NCI-H345 treated with DMSO at 0.1 percent for 48 hours (cell line): ENCODE measurements at regions not wholly inside any gene's neighbourhood (a gene's known extent, or its start where the extent isn't known, plus 50 kb on each side); places are given as distances from the start of the nearest gene placed in this dataset.

Experiments
- DNase-seq: peaks from one replicate; lab custom pipeline; 2025; ENCODE audit not compliant: unreplicated experiment; lab: John Stamatoyannopoulos, UW

DNA sequence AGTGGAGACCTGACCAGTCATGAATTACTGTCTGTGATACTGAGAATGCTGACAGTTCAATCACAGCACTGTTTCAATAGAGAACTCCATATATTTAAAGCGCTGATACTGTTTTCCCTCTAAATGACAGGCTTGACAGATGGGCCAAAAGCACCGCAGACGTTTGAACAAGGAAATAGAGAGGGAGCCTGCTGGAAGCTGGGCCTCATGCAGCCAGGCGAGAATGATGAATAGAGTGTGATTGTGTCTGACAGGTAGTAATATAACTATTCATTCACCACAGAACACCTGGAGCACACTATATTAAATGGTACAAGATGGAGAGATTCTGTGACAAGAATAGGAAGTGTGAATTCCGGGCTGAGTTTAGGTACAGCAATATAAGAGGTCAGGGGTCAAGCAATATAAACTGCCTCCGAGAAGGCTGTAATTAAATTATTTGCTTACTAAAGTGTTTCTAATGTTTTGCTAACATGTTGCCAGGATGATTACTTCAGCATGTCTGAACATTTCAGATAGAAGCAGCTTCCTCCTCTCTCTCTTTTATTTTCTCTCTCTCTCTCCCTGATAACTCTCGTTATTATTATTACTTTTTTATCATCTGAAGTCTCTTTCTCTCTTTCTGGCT lies 297.7 kb downstream of the CSNK1G3 start:
- DNase-seq: no peak

DNA sequence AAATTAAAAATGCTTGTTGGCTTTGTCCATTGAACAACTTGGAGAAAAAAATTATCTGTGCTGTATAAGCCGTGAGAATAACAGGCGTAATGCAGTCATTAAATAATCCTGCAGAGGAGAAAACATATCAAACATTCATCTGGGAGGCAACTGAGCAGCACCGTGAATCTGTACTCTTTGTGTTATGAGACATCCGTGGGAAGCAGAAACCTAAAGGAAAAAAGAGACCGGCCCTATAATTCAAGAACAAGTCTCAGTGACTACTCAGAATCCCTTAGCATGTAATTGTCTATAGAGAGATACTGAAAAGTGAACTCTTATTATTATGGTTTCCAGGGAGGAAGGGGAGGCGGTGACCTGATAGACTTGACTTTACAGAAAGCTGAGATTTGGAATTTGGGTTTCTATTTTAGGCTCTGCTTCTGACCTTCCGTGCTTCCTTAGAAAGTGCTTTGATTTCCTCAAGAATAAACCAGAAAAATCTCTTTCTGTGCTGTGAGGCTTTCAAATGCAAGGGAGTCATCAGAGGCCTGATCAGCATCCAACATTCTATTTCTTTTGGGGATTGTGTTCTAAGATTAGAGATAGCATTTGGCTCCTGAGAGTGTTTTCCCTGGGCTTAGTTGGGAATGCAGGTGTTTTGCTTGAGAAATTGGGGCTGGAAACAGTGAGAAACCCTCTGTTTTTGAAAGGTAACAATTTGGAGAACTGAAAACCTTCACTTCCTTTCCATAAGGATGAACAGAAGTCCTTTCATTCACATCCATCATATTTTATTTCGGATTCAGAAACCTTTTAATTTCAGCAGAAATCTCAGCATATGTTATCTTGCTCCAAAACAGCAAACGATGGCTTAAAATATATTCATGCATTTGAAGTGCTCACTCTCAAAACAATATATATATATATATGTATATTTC lies 296.7 kb downstream of the CSNK1G3 start:
- no peak for DNase-seq

DNA sequence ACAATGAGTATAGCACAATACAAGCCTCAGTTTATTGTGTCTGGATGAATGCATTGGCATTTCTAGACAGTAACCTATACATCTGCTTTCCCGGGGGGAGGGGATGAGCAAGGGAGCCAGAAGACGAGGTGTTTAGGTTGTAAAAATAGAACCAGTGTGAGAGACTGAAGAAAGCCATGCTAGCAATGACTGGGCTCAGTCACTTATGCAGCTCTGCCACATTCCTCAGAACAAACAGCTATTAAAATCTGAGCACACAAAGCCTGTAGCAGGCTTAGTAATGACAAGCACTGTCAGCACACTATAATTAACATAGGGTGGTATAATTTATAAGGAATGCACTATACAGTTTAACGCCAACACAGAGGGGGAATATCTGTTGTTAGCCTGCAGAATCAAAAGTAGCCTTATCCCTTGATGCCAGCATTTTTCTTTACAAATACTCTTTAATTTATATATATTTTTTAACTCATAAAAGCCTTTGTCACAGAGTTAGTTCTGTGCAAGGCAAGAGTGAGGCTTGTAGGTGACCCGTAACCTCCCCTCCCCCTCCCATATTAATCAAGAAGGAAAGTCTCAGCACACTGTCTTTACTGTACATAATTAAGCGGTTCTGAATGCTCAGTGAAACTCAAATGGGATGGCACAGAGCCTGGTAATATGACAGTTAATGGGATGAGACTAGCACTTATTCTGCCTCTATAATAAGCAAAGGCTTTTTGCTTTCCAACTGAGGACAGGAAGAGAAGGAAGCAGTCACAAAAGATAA lies 295.4 kb downstream of the CSNK1G3 start:
- no peak for DNase-seq

DNA sequence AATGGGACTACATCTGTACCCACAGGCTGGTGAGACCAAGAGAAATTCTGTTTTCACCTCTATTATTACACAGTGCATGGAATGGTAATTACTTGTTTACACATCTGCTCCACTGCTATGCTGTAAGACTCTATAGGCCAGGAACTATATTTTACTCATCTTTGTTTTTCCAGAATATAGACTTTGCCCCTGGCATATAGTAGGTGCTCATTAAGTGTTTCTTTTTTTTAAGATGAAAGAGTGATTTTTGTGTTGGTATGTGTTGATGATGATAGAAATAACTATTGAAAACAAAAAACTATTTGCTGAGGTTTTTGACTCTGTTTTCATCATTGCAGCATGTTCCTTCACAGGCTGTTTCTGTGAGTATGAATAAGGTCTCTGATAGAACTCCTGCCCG lies 294.7 kb downstream of the CSNK1G3 start:
- no peak for DNase-seq

DNA sequence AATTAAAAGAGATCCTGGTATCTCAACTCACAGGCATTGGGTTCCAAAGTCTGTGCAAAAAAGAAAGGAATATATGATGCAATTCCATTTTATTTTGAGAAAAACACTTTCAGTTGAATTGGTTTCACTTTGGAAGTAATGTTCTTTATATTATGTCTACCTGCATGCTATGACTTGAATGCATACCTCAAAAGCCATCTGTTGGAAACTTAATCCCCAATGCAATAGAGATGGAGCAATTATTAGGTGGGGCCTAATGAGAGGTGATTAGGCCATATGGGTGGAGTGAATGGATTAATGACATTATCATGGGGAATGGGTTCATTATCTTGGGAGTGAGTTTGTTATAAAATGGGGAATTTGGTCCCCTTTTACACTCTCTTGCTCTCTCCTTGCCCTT lies 293.3 kb downstream of the CSNK1G3 start:
- no peak for DNase-seq

DNA sequence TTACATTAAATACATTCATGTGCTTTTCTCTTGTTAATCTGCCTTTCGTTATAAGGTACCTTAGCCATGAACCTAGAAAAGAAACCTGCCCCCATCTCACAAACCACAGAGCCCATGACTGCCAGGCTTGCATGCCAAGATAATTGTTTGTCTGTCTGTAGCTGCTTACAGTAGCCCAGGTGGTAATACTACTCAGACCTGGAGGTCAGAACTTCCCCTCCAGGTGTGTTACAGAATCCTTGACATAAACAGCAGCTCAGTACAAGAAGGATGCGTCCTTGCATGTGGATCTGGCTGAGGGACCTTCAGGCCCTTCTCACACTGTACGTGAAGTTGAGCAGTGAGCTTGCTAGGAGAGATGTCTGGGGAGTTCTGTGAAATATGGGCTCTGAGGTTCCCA lies 291.4 kb downstream of the CSNK1G3 start:
- DNase-seq: no peak

DNA sequence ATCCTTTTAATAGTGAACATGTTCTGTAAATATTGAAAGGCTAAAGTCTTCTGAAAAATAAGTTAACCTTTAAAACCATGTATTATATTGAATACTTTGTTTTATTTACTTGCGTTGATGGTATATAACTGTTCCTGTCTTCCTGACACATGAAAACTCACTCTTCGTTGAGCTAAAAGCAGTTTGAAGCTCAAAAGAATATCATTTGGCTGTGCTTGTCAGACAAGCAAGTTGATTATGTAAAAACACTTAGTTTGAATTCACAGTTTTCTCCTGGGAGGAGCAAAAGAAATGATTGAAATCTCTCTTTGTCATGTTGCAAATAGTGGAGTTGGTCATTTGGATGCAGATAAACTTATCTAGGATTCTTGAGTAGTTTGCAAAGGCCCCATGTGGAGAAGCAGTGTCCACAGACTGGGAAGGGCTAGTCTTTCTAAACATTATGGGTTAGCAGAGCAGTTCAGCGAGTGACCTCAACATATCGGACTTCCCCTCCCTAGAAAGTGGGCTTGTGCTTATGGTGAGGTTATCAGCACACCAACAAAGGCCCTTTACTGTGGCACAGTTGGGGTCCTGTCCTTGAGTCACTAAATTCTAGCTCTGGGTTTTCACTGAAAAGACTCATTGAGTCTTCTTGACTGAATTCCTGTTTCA lies 290.4 kb downstream of the CSNK1G3 start:
- no peak for DNase-seq

DNA sequence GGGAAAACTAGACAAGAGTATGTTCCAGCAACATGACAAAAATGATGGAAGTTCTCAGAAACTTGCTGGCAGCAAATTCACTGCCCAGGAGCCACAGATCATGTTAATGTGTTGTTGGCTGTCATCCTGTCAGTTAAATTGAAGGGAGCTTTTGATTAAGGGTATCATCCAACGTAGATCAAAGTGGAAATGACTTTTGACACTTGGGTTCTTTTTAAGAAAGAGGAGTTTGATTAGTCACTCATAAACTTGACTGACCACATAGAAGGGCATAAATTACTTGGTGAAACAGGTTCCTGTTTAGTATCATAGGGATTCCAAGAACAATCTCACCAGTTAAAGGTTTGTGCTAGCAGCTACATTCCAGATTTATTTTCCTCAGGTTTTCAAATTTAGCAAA lies 288.7 kb downstream of the CSNK1G3 start:
- no peak for DNase-seq

DNA sequence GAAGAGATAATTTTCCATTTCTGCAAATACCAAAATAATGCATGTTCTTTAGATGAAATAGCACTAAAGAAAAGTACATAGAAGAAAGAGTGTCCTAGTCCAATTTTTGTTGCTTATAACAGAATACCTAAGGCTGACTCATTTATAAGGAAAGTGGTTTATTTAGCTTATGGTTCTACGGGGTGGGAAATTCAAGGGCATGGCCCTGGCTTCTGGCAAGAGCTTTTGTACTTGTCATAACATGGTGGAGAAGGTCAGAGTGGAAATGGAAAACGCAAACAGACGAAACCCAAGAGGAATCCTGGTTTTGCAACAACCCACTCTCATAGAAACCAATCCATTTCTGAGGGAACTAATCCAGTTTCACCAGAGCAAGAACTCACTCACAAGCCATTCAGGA lies 283.7 kb downstream of the CSNK1G3 start:
- no peak for DNase-seq

DNA sequence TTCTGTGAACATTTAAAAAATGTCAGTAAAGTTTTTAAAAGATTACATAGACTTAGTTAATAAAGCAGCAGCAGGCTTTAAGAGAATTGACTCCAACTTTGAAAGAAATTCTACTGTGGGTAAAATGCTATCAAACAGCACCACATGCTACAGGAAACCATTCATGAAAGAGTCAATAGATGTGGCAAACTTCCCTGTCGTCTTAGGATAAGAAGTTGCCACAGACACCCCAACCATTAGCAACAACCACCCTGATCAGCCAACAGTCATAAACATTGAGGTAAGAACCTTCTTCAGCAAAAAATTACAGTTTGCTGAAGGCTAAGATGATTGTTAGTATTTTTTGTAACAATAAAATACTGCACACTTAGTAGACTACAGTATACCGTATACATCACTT lies 278.2 kb downstream of the CSNK1G3 start:
- no peak for DNase-seq

DNA sequence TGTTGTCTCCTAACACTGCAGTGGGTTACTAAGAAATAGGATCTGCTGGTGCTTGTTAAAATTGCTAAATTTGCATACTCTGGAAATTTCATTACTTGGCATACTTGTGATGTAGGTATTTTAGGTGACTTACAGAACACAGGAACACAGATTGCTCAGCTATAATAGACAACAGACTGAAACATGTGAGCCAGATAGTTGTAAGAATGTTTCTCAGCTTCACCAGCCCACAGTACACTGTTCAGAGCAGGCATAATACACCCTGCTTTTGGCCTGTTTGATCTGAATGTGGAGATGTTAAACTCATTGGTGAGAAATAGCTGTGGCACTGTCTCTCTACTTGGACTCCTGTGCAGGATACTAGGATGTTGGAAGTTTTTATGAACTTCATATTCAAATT lies 275.7 kb downstream of the CSNK1G3 start:
- no peak for DNase-seq

DNA sequence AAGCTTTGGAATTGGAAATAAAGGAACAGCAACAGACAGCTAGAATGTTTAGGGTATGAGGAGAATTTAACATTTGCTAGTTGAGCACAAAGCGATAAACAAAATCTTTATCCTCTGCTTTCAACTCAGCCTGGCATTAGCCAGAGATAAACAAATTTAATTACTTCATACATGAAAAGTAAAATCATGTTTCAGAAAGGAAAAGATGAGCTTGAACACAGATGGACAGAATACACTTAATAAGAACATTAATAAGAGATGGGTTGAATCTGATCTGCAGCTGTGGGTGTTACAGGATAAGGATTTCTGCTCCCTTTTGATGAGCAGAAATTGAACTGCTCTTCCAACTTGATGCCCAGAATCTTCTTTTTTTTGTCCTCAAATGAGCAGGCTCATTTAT lies 275.2 kb downstream of the CSNK1G3 start:
- no peak for DNase-seq

DNA sequence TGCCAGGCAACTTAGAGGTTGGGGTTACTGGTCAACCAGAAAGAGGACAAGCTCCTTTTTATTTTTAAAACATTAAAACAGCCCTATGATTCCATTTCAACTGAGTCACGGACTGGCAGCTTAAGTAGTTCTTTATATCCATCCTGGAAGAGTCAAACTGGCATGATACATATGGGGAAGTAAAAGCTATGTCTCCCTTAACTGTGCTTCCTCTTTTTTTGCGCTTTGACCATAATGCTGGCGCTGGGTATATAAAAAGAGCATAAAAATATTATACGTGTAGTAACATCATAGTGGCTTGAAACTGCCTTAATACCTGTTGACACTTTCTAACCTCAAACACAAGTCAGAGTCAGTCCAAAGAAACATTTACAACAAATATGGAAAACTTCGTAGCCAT lies 274.4 kb downstream of the CSNK1G3 start:
- DNase-seq: no peak

DNA sequence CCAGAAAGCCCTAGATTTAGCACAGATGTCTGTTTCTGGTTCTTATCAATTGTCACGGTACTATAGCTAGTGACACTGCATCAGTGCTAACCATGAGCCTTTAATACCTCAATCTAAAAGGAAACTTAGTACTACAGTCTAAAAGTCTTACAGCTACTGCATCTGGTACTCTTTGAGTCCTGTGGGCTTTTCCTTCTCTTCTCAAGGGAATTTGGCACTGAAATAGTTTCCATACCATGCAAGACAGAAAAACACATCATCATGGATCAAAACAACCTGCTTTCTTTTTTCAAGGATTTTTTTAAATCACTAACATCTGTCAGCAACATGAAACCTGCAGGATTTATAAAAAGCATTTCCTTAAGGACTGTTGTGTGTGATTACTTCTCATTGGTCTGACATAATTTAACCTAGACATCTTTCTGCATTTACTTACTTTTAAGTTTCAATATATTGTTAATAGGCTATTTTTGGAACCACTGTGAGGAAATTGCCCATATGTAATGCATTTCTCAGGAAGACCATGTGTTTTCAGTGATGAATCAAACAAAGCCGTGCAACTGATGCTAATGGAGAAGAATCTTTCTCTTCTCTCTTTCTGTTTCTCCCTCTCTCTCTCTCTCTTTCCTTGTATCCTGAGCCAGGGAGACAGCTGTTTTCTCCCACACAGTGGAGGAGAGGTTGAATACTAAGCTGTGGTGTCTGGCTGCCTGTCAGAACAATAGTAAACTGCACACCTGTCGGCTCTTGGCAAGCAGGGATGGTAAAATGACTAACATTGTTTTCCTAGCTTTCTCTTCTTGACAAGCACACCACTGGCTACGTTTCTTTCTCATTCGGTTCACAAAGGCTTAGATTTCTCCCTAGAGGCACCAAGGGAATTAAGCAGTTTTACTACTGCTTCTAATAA lies 273.4 kb downstream of the CSNK1G3 start:
- peak; percentile 88 for DNase-seq

DNA sequence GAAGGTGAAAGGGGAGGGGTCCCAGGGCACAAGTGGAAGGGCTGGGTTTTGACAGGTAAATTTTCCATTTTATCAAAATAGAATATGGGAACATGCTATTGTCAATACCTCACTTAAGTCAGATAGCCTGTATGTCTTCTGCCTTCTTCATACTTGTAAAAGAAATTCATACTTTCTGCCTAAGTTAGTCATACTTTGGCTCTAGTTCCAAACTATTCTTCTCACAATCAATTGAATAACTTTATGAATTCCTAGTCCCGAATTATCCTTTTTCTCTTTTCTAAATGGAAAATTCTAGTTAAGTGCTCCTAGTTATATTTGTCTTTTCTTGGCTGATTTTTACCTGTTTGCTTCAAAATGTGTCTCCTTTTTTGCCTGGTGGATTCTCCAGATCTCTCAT lies 271.4 kb downstream of the CSNK1G3 start:
- DNase-seq: no peak

DNA sequence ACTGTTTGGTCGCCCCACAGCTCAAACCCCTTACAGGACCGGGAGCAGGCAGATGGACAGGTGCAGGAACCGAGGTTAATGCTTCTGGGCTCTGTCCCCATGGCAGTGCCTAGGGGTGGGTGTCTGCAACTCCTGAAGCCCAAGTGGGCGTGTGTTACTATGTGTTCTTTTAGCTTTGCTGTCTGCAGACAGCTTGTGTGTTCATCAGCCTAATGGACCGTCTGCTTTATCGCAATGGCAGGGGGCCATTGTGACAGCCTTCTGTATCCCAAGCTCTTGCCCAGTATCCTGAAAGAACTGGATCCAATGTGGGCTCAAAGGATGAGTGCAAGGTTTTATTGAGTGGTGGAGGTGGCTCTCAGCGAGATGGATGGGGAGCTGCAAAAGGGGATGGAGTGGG lies 266.7 kb downstream of the CSNK1G3 start:
- no peak for DNase-seq

DNA sequence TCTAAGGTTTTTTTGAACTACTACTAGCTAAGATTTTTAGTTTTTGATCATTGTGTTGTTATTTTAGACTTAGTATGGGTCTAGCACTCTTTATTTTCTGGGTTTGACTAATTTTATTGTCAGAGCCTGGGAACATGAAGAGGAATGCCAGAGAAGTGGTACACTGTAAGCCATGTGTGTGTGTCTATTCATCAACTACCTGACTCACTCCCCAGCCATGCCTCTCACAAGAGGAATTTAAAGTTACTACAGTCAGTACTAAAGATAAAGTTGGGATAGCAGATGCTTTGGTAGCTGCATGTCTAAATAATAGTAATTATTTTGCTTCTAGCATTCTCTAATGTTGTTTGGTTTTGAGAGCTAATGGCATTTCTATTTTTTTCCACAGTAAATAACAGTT lies 264.8 kb downstream of the CSNK1G3 start:
- no peak for DNase-seq

DNA sequence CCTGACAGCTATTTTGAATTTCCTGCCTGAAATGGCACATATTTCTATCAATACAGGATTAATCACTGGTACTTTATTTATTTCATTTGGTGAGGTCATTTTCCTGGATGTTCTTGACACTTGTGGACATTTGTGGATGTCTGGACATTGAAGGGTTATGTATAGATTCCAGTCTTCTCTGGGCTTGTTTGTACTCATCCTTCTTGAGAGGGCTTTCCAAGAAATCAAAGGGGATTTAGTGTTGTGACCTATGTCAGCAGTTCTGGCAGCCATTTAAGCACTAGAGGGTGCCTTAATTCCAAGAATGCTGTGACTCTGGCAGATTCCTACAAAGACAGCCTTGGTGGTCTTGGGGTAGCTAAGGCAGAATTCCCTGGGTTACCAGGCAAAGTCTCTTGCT lies 259.7 kb downstream of the CSNK1G3 start:
- no peak for DNase-seq

DNA sequence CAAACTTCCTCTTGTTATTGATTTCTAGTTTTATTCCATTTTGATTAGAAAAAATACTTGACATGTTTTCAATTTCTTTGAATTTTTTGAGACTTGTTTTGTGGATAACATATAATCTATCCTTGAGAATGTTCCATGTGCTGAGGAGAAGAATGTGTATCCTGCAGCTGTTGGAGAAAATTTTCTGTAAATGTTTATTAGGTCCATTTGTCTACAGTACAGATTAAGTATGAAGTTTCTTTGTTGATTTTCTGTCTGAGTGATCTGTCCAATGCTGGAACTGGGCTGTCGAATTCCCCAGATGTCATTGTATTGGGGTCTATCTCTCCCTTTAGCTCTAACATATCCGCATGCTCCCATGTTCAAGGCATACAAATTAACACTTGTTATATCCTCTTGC lies 251.2 kb downstream of the CSNK1G3 start:
- DNase-seq: no peak

DNA sequence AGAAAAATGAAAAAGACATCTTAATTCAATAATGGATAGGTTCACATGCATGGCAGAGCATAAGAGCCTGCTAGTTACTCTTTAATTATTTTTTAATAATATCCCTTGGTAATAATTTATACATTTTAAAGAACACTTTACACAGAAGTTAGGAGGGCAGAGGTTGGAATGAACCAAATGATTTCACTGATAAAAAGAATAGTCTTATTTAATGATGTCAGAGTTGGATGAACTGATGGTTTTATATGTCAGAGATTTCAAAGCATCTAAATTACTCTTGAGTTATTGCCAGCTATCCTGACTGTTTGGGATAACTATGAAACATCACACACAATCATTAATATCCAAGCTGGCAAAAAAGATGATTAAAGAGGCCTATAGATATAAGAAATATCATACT lies 244.8 kb downstream of the CSNK1G3 start:
- no peak for DNase-seq

DNA sequence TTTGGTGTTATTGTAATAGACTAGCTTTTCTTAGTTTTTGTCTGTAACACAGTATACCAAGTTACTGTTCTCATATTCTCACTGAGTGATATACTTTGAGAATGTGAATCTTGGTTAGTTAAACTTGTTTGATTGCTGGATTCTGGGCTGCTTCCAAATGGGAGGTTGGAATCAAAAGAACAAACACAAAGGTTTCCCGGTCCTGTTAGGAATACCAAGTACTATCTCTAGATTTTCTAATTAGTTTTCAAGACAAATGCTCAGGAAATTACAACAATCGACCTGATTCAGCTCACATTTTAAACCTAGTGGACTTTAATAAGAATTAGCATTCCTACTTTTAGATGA lies 244.3 kb downstream of the CSNK1G3 start:
- no peak for DNase-seq
